Tibial nerve (tissue), 4 donors: ENCODE measurements at regions not wholly inside any gene's neighbourhood (a gene's known extent, or its start where the extent isn't known, plus 50 kb on each side); places are given as distances from the start of the nearest gene placed in this dataset.

Experiments
- CTCF ChIP-seq, 5 experiments: fragments of 200-600 bp in 3 of 5; fragments of 450-650 bp in 2 of 5; sonication (generic) in 3 of 5; IDR thresholded peaks; one replicate each; pipeline ENCODE4 v1.5.1; 2016 to 2019; ENCODE audit warnings: antibody characterized with exemption in 5 of 5, mild to moderate bottlenecking in 3 of 5, moderate library complexity in 2 of 5
- EP300 ChIP-seq, 2 donors: sonication (generic); formaldehyde crosslinking; IDR thresholded peaks; one replicate each; pipeline ENCODE4 v1.6.1; 2017; ENCODE audit warnings: antibody characterized with exemption in 2 of 2, mild to moderate bottlenecking in 1 of 2
- POLR2A ChIP-seq, 2 donors: fragments of 450-650 bp; IDR thresholded peaks; one replicate each; pipeline ENCODE4 v1.6.1; 2017; ENCODE audit warnings: antibody characterized with exemption in 2 of 2, mild to moderate bottlenecking in 2 of 2, moderate library complexity in 2 of 2

DNA sequence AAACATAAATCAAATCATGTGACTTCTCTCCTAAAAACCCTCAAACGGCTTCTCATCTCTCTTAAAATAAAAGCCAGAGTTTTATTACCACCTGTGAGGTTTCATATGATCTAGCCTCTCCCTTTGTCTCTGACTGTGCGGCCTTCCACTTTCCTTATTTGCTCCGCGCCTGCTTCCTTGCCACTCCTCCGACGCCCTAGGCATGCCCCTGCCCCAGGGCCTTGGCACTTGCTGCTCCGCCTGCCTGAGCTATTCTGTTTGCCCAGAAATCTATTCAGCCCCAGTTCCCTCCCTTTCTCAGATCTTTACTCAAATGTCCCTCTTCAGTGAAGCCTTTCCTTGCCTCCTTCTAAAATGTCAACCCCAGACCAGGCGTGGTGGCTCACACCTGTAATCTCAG lies 57.5 kb upstream of the DISP3 start:
- no peak for TF ChIP-seq CTCF (IDR thresholded peaks at IDR 0.05)
- no peak for TF ChIP-seq EP300 (IDR thresholded peaks at IDR 0.05)
- TF ChIP-seq POLR2A (IDR thresholded peaks at IDR 0.05): no peak
